Neural progenitor cell (in vitro differentiated cells): ENCODE measurements at regions not wholly inside any gene's neighbourhood (a gene's known extent, or its start where the extent isn't known, plus 50 kb on each side); places are given as distances from the start of the nearest gene placed in this dataset.
A peak's percentile ranks its signal among the peaks of the same experiment; 100 is the strongest.

ENCODE experiments used
- DNase-seq: peaks from one replicate; pipeline ENCODE4 v3.0.0-alpha.2; 2016; ENCODE audit warnings: low spot score
- H2AFZ ChIP-seq: fragments of 200-600 bp; sonication (generic); replicated peaks from 2 replicates; pipeline ENCODE4 v1.6.1; 2016; ENCODE audit warnings: antibody characterized with exemption
- H3F3A ChIP-seq: fragments of 200-600 bp; sonication (generic); 2 replicates; pipeline ENCODE4 v1.6.1; 2016; ENCODE audit warnings: antibody characterized with exemption, low read depth
- H3K27ac ChIP-seq: fragments of 200-600 bp; sonication (generic); 2 replicates; pipeline ENCODE4 v1.5.1; 2016; ENCODE audit warnings: mild to moderate bottlenecking
- H3K27me3 ChIP-seq: fragments of 200-600 bp; sonication (generic); 2 replicates; pipeline ENCODE4 v1.6.1; 2016; ENCODE audit warnings: mild to moderate bottlenecking, moderate library complexity
- H3K36me3 ChIP-seq: fragments of 200-600 bp; sonication (generic); 2 replicates; pipeline ENCODE4 v1.5.1; 2016
- H3K4me1 ChIP-seq: fragments of 200-600 bp; sonication (generic); 2 replicates; pipeline ENCODE4 v1.6.1; 2016; ENCODE audit warnings: mixed run types
- H3K4me2 ChIP-seq: fragments of 200-600 bp; sonication (generic); 2 replicates; pipeline ENCODE4 v1.6.1; 2016
- H3K4me3 ChIP-seq: fragments of 200-600 bp; sonication (generic); 2 replicates; pipeline ENCODE4 v1.5.1; 2016
- H3K79me2 ChIP-seq: fragments of 200-600 bp; sonication (generic); 2 replicates; pipeline ENCODE4 v1.6.1; 2016; ENCODE audit warnings: low read depth
- H3K9ac ChIP-seq: fragments of 200-600 bp; sonication (generic); 2 replicates; pipeline ENCODE4 v1.6.1; 2016
- H3K9me3 ChIP-seq: fragments of 200-600 bp; sonication (generic); 2 replicates; pipeline ENCODE4 v1.5.1; 2016; ENCODE audit warnings: low read depth
- H4K20me1 ChIP-seq: fragments of 200-600 bp; sonication (generic); 2 replicates; pipeline ENCODE4 v1.6.1; 2016; ENCODE audit warnings: low read depth
- H3K27ac Mint-ChIP-seq: 3 replicates; pipeline ENCODE4 v1.8.0; 2021; ENCODE audit warnings: mixed read lengths
- H3K27me3 Mint-ChIP-seq: 2 replicates; pipeline ENCODE4 v1.8.0; 2022; ENCODE audit warnings: low read depth, mild to moderate bottlenecking, inconsistent platforms, moderate library complexity, mixed read lengths; ENCODE audit not compliant: insufficient read depth
- H3K36me3 Mint-ChIP-seq: 3 replicates; pipeline ENCODE4 v1.8.0; 2021; ENCODE audit warnings: mixed read lengths
- H3K4me1 Mint-ChIP-seq: 3 replicates; pipeline ENCODE4 v1.8.0; 2021; ENCODE audit warnings: mixed read lengths
- H3K4me3 Mint-ChIP-seq: 3 replicates; pipeline ENCODE4 v1.8.0; 2021; ENCODE audit warnings: mild to moderate bottlenecking, moderate library complexity, mixed read lengths
- H3K9me3 Mint-ChIP-seq: 3 replicates; pipeline ENCODE4 v1.8.0; 2020; ENCODE audit warnings: mixed read lengths
- EZH2 ChIP-seq: fragments of 200-600 bp; sonication (generic); IDR thresholded peaks from 2 replicates; pipeline ENCODE4 v1.6.1; 2017; ENCODE audit warnings: antibody characterized with exemption, mild to moderate bottlenecking, moderate library complexity
- EZH2phosphoT487 ChIP-seq: fragments of 200-600 bp; sonication (generic); IDR thresholded peaks from 2 replicates; pipeline ENCODE4 v1.6.1; 2017; ENCODE audit warnings: antibody characterized with exemption
- TF ChIP-seq, protein P1 (sequence below): fragments of 200-600 bp; sonication (generic); IDR thresholded peaks from 2 replicates; pipeline ENCODE4 v1.5.1; 2017; ENCODE audit warnings: antibody characterized with exemption, mild to moderate bottlenecking

DNA sequence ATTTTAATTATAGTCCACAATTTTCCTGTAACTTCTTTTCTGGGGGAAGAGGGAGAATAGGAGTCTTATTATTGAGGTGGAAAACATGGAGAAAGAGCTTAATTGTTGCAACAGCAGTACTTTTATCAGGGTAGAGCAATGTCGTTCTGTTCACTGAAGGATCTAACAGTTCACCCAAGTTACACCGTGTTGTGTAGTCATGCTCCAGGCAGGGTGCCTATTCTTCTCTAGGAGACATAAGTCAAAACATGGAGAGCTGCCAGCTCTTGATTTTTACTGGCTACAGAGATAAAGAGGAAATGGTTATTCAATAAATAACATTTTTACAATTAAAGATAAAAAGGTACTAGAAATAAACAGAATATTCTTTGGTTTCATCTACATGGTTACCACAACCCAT is 594.3 kb upstream of the NETO1 start:
- Histone ChIP-seq H4K20me1 (no peaks in the 10 kb centered on the region), H3K4me3 (no peak overlapping the region), H3K36me3 (no peaks in the 10 kb centered on the region), H3K27me3 (no peaks in the 10 kb centered on the region), H3K9me3 (no peaks in the 10 kb centered on the region), H3K4me2 (no peak overlapping the region), H3K9ac (no peak overlapping the region), H3K4me1 (peaks cover 13% of the 10 kb centered on the region), H3F3A (no peaks in the 10 kb centered on the region), H3K79me2 (no peaks in the 10 kb centered on the region), H3K27ac (no peak overlapping the region), H2AFZ (peak overlapping the region; percentile 21)
- Mint-ChIP-seq H3K4me1 (peaks cover 14% of the 10 kb centered on the region), H3K9me3 (no peaks in the 10 kb centered on the region), H3K27me3 (peaks cover 2% of the 10 kb centered on the region), H3K36me3 (no peaks in the 10 kb centered on the region), H3K4me3 (no peak overlapping the region), H3K27ac (no peak overlapping the region)
- DNase-seq = no peak
- TF ChIP-seq, protein P1, sequence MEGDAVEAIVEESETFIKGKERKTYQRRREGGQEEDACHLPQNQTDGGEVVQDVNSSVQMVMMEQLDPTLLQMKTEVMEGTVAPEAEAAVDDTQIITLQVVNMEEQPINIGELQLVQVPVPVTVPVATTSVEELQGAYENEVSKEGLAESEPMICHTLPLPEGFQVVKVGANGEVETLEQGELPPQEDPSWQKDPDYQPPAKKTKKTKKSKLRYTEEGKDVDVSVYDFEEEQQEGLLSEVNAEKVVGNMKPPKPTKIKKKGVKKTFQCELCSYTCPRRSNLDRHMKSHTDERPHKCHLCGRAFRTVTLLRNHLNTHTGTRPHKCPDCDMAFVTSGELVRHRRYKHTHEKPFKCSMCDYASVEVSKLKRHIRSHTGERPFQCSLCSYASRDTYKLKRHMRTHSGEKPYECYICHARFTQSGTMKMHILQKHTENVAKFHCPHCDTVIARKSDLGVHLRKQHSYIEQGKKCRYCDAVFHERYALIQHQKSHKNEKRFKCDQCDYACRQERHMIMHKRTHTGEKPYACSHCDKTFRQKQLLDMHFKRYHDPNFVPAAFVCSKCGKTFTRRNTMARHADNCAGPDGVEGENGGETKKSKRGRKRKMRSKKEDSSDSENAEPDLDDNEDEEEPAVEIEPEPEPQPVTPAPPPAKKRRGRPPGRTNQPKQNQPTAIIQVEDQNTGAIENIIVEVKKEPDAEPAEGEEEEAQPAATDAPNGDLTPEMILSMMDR = no peak
- TF ChIP-seq EZH2 (no peak), EZH2phosphoT487 (no peak)

DNA sequence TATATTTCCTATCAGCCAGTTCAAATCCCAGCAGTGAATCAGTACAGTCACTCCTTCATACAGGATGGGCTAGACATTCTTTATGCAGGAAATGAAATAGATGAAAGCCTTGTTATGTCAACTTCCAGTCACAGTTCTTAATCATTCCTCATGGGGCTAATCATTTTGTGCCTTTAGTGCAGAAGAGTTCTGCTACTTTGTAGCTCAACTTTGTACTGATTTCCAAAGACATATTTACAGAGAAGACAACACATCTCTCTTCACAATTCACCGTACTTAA is 593.9 kb upstream of the NETO1 start:
- Histone ChIP-seq H3K4me1 (peaks cover 13% of the 10 kb centered on the region), H3K27ac (peak overlapping the region; percentile 11), H3K27me3 (no peaks in the 10 kb centered on the region), H3F3A (no peaks in the 10 kb centered on the region), H4K20me1 (no peaks in the 10 kb centered on the region), H3K9ac (no peak overlapping the region), H3K79me2 (no peaks in the 10 kb centered on the region), H3K9me3 (no peaks in the 10 kb centered on the region), H3K4me2 (no peak overlapping the region), H2AFZ (peak overlapping the region; percentile 21), H3K36me3 (no peaks in the 10 kb centered on the region), H3K4me3 (no peak overlapping the region)
- TF ChIP-seq, protein P1 = no peak
- TF ChIP-seq EZH2 = no peak
- TF ChIP-seq EZH2phosphoT487 = no peak
- no peaks in the 10 kb centered on the region for H3K36me3 Mint-ChIP-seq
- peaks cover 2% of the 10 kb centered on the region for H3K27me3 Mint-ChIP-seq
- peaks cover 14% of the 10 kb centered on the region for H3K4me1 Mint-ChIP-seq
- no peak overlapping the region for H3K4me3 Mint-ChIP-seq
- H3K27ac Mint-ChIP-seq = no peak overlapping the region
- no peaks in the 10 kb centered on the region for H3K9me3 Mint-ChIP-seq
- DNase-seq = no peak

DNA sequence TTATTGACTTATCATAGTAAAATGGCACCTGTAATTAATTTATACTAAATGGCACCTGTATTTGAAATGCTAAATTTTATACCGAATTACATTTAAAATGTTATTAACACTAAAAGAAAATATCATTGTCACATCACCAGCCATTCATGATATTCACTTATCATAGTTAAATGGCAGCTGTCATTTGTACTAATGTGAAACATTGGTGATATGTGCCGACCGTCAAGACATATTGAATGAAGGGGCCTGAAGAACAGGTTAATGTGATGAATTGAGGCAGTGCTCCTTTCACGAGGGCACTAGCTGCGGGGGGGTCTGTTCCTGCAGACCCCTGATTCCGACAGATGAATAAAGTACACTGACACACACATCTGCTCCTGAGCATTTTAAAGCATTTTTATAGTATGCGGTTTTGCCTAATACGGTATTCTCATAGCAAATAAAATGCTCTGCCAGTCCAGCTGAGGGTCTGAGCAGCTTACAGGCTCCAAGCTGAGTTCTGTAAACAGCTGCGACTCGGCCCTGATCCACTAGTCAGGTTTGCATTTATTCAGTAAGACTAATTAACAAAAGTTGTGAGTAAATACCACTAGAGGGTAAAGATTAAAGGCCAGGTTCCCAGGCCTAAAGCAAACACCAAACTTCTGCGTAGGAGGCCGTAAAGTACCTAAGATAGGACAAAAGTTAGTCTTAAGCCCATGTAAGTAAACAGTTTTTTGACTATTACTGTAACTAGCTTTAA is 593.4 kb upstream of the NETO1 start:
- no peaks in the 10 kb centered on the region for H3K79me2 ChIP-seq
- Mint-ChIP-seq H3K27me3 (peaks cover 2% of the 10 kb centered on the region), H3K9me3 (no peaks in the 10 kb centered on the region), H3K4me3 (no peak overlapping the region), H3K36me3 (no peaks in the 10 kb centered on the region), H3K4me1 (peaks cover 14% of the 10 kb centered on the region), H3K27ac (no peak overlapping the region)
- TF ChIP-seq, protein P1 = no peak
- TF ChIP-seq EZH2phosphoT487 (no peak), EZH2 (no peak)
- DNase-seq = peak; percentile 36
- H3K27me3 ChIP-seq = no peaks in the 10 kb centered on the region
- peak overlapping the region; percentile 11 for H3K27ac ChIP-seq
- no peak overlapping the region for H3K4me2 ChIP-seq
- no peaks in the 10 kb centered on the region for H3F3A ChIP-seq
- no peak overlapping the region for H3K9ac ChIP-seq
- H4K20me1 ChIP-seq = no peaks in the 10 kb centered on the region
- no peak overlapping the region for H3K4me3 ChIP-seq
- peaks cover 13% of the 10 kb centered on the region for H3K4me1 ChIP-seq
- no peaks in the 10 kb centered on the region for H3K9me3 ChIP-seq
- no peaks in the 10 kb centered on the region for H3K36me3 ChIP-seq
- H2AFZ ChIP-seq = peak overlapping the region; percentile 21
